IMR-90 (cell line): ENCODE measurements at regions not wholly inside any gene's neighbourhood (a gene's known extent, or its start where the extent isn't known, plus 50 kb on each side); places are given as distances from the start of the nearest gene placed in this dataset.

ENCODE experiments used
- ATAC-seq: fragments of 200-7000 bp; cut with Tn5 transposase; 2 replicates; pipeline ENCODE4 v1.9.1; 2020; ENCODE audit warnings: low read depth, mild to moderate bottlenecking, moderate library complexity
- BruUV-seq: library from RNA; stranded (reverse); fragments of 400-500 nt; replicated peaks from 2 replicates; lab custom pipeline; 2021; lab: Mats Ljungman, UMichigan
- CTCF ChIA-PET: fragments of 300-600 bp; formaldehyde crosslinking; extraction: SDS; loops from one replicate; lab custom pipeline; 2021; ENCODE audit warnings: antibody characterized with exemption; lab: Yijun Ruan, JAX
- POLR2A ChIA-PET: fragments of 300-600 bp; sonication (Branson Sonifier 250); formaldehyde crosslinking; loops from one replicate; lab custom pipeline; 2022; ENCODE audit warnings: antibody characterized with exemption; ENCODE audit not compliant: unreplicated experiment; lab: Charles Lee
- DNase-seq: peaks from one replicate; pipeline ENCODE4 v3.0.0; 2013
- H2AFZ ChIP-seq: replicated peaks from 2 replicates; pipeline ENCODE3; 2013; ENCODE audit warnings: low read length, mild to moderate bottlenecking; ENCODE audit not compliant: poor library complexity
- H2AK5ac ChIP-seq: 2 replicates; pipeline ENCODE4 v1.6.1; 2013; ENCODE audit warnings: low read depth, low read length, inconsistent platforms
- H2AK9ac ChIP-seq: replicated peaks from 2 replicates; pipeline ENCODE3; 2013; ENCODE audit warnings: mild to moderate bottlenecking, low read depth, low read length, moderate library complexity; ENCODE audit not compliant: poor library complexity
- H2BK120ac ChIP-seq: 2 replicates; pipeline ENCODE4 v1.6.1; 2013; ENCODE audit warnings: low read depth, low read length, inconsistent platforms
- H2BK15ac ChIP-seq: 3 replicates; pipeline ENCODE4 v1.6.1; 2013; ENCODE audit warnings: low read depth, low read length, inconsistent platforms
- H2BK20ac ChIP-seq: 2 replicates; pipeline ENCODE4 v1.6.1; 2013; ENCODE audit warnings: low read depth, mild to moderate bottlenecking, inconsistent platforms, low read length, moderate library complexity
- H2BK5ac ChIP-seq: 2 replicates; pipeline ENCODE4 v1.6.1; 2013; ENCODE audit warnings: mild to moderate bottlenecking, low read depth, low read length, inconsistent platforms; ENCODE audit not compliant: poor library complexity, severe bottlenecking
- H3K14ac ChIP-seq: replicated peaks from 2 replicates; pipeline ENCODE4 v1.6.1; 2013; ENCODE audit warnings: low read depth, low read length, inconsistent platforms
- H3K18ac ChIP-seq: 2 replicates; pipeline ENCODE4 v1.6.1; 2013; ENCODE audit warnings: low read depth, low read length, control low read depth
- H3K23ac ChIP-seq: 2 replicates; pipeline ENCODE4 v1.6.1; 2013; ENCODE audit warnings: low read depth, low read length, inconsistent platforms
- H3K27ac ChIP-seq: 2 replicates; pipeline ENCODE4 v1.5.1; 2013; ENCODE audit warnings: mild to moderate bottlenecking, control low read depth, low read length; ENCODE audit not compliant: insufficient read depth
- H3K27me3 ChIP-seq: 2 replicates; pipeline ENCODE4 v1.6.1; 2013; ENCODE audit warnings: low read length; ENCODE audit not compliant: control insufficient read depth, insufficient read depth
- H3K36me3 ChIP-seq: 2 replicates; pipeline ENCODE4 v1.6.1; 2013; ENCODE audit warnings: low read length, mixed read lengths; ENCODE audit not compliant: control insufficient read depth, insufficient read depth
- H3K4ac ChIP-seq: 2 replicates; pipeline ENCODE4 v1.6.1; 2013; ENCODE audit warnings: low read depth, low read length, inconsistent platforms
- H3K4me1 ChIP-seq: 2 replicates; pipeline ENCODE4 v1.6.1; 2013; ENCODE audit warnings: low read length, mixed read lengths; ENCODE audit not compliant: control insufficient read depth, insufficient read depth
- H3K4me2 ChIP-seq: 2 replicates; pipeline ENCODE4 v1.6.1; 2013; ENCODE audit warnings: low read depth, mild to moderate bottlenecking, control low read depth, low read length, moderate library complexity
- H3K4me3 ChIP-seq: 2 replicates; pipeline ENCODE4 v1.5.1; 2013; ENCODE audit warnings: low read depth, mild to moderate bottlenecking, control low read depth, low read length, moderate library complexity; ENCODE audit not compliant: insufficient read depth
- H3K56ac ChIP-seq: 2 replicates; pipeline ENCODE4 v1.6.1; 2013; ENCODE audit warnings: low read length, inconsistent platforms; ENCODE audit not compliant: insufficient read depth; ENCODE audit errors: extremely low read depth
- H3K79me1 ChIP-seq, 2 experiments: 2 replicates each; pipeline ENCODE4 v1.6.1; 2013; ENCODE audit warnings: low read length in 2 of 2, inconsistent platforms in 1 of 2, low read depth in 1 of 2
- H3K9ac ChIP-seq: 2 replicates; pipeline ENCODE4 v1.6.1; 2013; ENCODE audit warnings: low read depth, low read length, control low read depth
- H3K9me1 ChIP-seq: 2 replicates; pipeline ENCODE4 v1.6.1; 2013; ENCODE audit warnings: low read length, inconsistent platforms; ENCODE audit not compliant: insufficient read depth
- H3K9me3 ChIP-seq: 2 replicates; pipeline ENCODE4 v1.6.1; 2013; ENCODE audit warnings: low read length; ENCODE audit not compliant: control insufficient read depth, insufficient read depth
- H4K20me1 ChIP-seq: 2 replicates; pipeline ENCODE4 v1.6.1; 2013; ENCODE audit warnings: low read length, inconsistent platforms; ENCODE audit not compliant: insufficient read depth
- H4K5ac ChIP-seq: 2 replicates; pipeline ENCODE4 v1.6.1; 2013; ENCODE audit warnings: mild to moderate bottlenecking, low read depth, low read length, control low read depth
- H4K8ac ChIP-seq, 2 experiments: 2 replicates each; pipeline ENCODE4 v1.6.1; 2013; ENCODE audit warnings: low read depth in 2 of 2, low read length in 2 of 2, control low read depth in 1 of 2, inconsistent platforms in 1 of 2
- H4K91ac ChIP-seq: 2 replicates; pipeline ENCODE4 v1.6.1; 2013; ENCODE audit warnings: low read depth, low read length, inconsistent platforms; ENCODE audit not compliant: insufficient read depth
- MAFK ChIP-seq: IDR thresholded peaks from 2 replicates; pipeline ENCODE4 v1.6.1; 2012; ENCODE audit warnings: low read depth, low read length, improper control_type of control experiment
- MAZ ChIP-seq: IDR thresholded peaks from 2 replicates; pipeline ENCODE4 v1.6.1; 2012; ENCODE audit warnings: low read depth, mild to moderate bottlenecking, low read length, improper control_type of control experiment, moderate library complexity, borderline replicate concordance
- SMC3 ChIP-seq: fragments of 150-350 bp; IDR thresholded peaks from 2 replicates; pipeline ENCODE4 v1.6.1; 2016; ENCODE audit warnings: low read depth, mild to moderate bottlenecking, antibody characterized with exemption, low read length, moderate library complexity
- dilution Hi-C: fragments of 300-500 bp; cut with HindIII; formaldehyde crosslinking; loops from one replicate; pipeline ENCODE4 v1.14.3; 2018; ENCODE audit warnings: low sequenced_read_pairs; ENCODE audit not compliant: unreplicated experiment
- in situ Hi-C: fragments of 300-500 bp; cut with MboI; formaldehyde crosslinking; loops from 3 replicates; pipeline ENCODE4 v1.14.3; 2019; ENCODE audit warnings: low sequenced_read_pairs, inconsistent platforms, mixed read lengths
- intact Hi-C: fragments of 100-400 bp; cut with micrococcal nuclease; formaldehyde crosslinking; loops from 2 replicates; pipeline ENCODE4 v1.10.0; 2022
- TF ChIP-seq, protein P1 (sequence below): fragments of 150-350 bp; IDR thresholded peaks from 2 replicates; pipeline ENCODE4 v1.6.1; 2016; ENCODE audit warnings: low read depth, mild to moderate bottlenecking, low read length, moderate library complexity, borderline replicate concordance
- TF ChIP-seq, protein P2 (sequence below): conservative IDR thresholded peaks from 2 replicates; pipeline ENCODE4 v1.5.1; 2012; ENCODE audit warnings: mild to moderate bottlenecking, low read depth, low read length, improper control_type of control experiment

- Histone ChIP-seq H3K27ac (no peak overlapping the region), H3K18ac (no peak overlapping the region), H3K79me1 (no peaks in the 10 kb centered on the region), H3K23ac (no peak overlapping the region), H3K36me3 (no peaks in the 10 kb centered on the region), H2BK5ac (no peak overlapping the region), H3K4me3 (no peak overlapping the region), H4K8ac (no peak overlapping the region), H3K56ac (no peak overlapping the region), H2BK20ac (no peak overlapping the region), H3K9ac (no peak overlapping the region), H3K4ac (no peak overlapping the region), H4K5ac (no peak overlapping the region), H2AFZ (no peak overlapping the region), H3K9me3 (no peaks in the 10 kb centered on the region), H3K4me1 (peaks cover 1% of the 10 kb centered on the region; the same call in 1 of the 2 replicates), H3K14ac (no peak overlapping the region), H3K9me1 (no peaks in the 10 kb centered on the region), H3K4me2 (peak overlapping the region; percentile 21; the same call in 1 of the 2 replicates), H3K27me3 (no peaks in the 10 kb centered on the region), H4K91ac (no peak overlapping the region), H4K20me1 (no peaks in the 10 kb centered on the region), H2AK9ac (no peak overlapping the region), H2BK120ac (no peak overlapping the region), H2BK15ac (no peak overlapping the region), H2AK5ac (no peak overlapping the region)
- dilution Hi-C loops = no loop called here
- intact Hi-C loops = no loop called here
- ATAC-seq = peak; percentile 88
- POLR2A ChIA-PET = no interaction called here
- CTCF ChIA-PET = no interaction called here
- in situ Hi-C loops = no loop called here
- TF ChIP-seq, protein P1, sequence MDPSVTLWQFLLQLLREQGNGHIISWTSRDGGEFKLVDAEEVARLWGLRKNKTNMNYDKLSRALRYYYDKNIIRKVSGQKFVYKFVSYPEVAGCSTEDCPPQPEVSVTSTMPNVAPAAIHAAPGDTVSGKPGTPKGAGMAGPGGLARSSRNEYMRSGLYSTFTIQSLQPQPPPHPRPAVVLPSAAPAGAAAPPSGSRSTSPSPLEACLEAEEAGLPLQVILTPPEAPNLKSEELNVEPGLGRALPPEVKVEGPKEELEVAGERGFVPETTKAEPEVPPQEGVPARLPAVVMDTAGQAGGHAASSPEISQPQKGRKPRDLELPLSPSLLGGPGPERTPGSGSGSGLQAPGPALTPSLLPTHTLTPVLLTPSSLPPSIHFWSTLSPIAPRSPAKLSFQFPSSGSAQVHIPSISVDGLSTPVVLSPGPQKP = no peak
- TF ChIP-seq, protein P2, sequence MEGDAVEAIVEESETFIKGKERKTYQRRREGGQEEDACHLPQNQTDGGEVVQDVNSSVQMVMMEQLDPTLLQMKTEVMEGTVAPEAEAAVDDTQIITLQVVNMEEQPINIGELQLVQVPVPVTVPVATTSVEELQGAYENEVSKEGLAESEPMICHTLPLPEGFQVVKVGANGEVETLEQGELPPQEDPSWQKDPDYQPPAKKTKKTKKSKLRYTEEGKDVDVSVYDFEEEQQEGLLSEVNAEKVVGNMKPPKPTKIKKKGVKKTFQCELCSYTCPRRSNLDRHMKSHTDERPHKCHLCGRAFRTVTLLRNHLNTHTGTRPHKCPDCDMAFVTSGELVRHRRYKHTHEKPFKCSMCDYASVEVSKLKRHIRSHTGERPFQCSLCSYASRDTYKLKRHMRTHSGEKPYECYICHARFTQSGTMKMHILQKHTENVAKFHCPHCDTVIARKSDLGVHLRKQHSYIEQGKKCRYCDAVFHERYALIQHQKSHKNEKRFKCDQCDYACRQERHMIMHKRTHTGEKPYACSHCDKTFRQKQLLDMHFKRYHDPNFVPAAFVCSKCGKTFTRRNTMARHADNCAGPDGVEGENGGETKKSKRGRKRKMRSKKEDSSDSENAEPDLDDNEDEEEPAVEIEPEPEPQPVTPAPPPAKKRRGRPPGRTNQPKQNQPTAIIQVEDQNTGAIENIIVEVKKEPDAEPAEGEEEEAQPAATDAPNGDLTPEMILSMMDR = no peak
- TF ChIP-seq MAZ = no peak
- peak; percentile 19; the same call in 1 of the 2 replicates for TF ChIP-seq MAFK
- TF ChIP-seq SMC3 = no peak
- DNase-seq = peak; percentile 65
- no TSS peak for BruUV-seq
Measured at GRCh38 chr12:28954333-28954732, 194.7 kb upstream of the FAR2 start.
